Muscle of leg (tissue), 3 donors: ENCODE measurements at regions not wholly inside any gene's neighbourhood (a gene's known extent, or its start where the extent isn't known, plus 50 kb on each side); places are given as distances from the start of the nearest gene placed in this dataset.
A peak's percentile ranks its signal among the peaks of the same experiment; 100 is the strongest.

Experiments used
- DNase-seq: peaks from one replicate; pipeline ENCODE4 v3.0.0; 2013
- H3K27ac ChIP-seq: one replicate; pipeline ENCODE4 v1.5.1; 2013; ENCODE audit warnings: mild to moderate bottlenecking, low read length, control low read depth
- H3K27me3 ChIP-seq: one replicate; pipeline ENCODE4 v1.6.1; 2013; ENCODE audit warnings: low read length; ENCODE audit not compliant: control insufficient read depth, insufficient read depth
- H3K36me3 ChIP-seq: one replicate; pipeline ENCODE4 v1.6.1; 2013; ENCODE audit warnings: low read length; ENCODE audit not compliant: control insufficient read depth, insufficient read depth
- H3K4me1 ChIP-seq: one replicate; pipeline ENCODE4 v1.6.1; 2013; ENCODE audit warnings: low read length; ENCODE audit not compliant: control insufficient read depth, insufficient read depth
- H3K4me3 ChIP-seq: one replicate; pipeline ENCODE4 v1.5.1; 2013; ENCODE audit warnings: low read length, control low read depth
- H3K9me3 ChIP-seq: replicated peaks from 2 replicates; pipeline ENCODE4 v1.6.1; 2013; ENCODE audit warnings: low read depth, low read length; ENCODE audit not compliant: control insufficient read depth
- WGBS: methylation state at CpG from one replicate; pipeline ENCODE4 v1.1.5; 2013; ENCODE audit warnings: missing lambda C conversion rate; ENCODE audit not compliant: insufficient coverage; 5-methylcytosine and 5-hydroxymethylcytosine counted together

DNA sequence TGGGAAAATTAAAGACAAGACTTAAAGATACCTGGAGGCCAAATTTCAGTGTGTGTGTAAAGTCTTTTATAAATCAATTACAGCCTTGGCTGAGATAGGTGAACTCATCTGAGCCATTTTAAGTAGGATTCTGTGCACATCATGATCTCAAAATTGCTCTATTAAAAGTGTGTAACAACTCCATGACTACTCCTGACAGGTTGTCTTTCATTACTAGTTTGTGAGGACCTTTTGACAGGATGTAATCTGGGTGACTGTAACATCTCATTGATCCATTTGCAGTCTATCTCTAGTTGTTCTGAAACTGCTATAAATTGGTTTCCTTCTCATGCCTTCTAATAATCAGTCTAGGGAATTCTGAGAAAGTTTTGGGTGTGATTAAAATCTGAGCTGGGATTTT is 753.3 kb downstream of the SLITRK5 start:
- Histone ChIP-seq H3K4me3 (no peak overlapping the region), H3K9me3 (peaks cover 2% of the 10 kb centered on the region), H3K36me3 (no peaks in the 10 kb centered on the region), H3K4me1 (no peaks in the 10 kb centered on the region), H3K27me3 (no peaks in the 10 kb centered on the region), H3K27ac (no peak overlapping the region)
- no peak for DNase-seq

DNA sequence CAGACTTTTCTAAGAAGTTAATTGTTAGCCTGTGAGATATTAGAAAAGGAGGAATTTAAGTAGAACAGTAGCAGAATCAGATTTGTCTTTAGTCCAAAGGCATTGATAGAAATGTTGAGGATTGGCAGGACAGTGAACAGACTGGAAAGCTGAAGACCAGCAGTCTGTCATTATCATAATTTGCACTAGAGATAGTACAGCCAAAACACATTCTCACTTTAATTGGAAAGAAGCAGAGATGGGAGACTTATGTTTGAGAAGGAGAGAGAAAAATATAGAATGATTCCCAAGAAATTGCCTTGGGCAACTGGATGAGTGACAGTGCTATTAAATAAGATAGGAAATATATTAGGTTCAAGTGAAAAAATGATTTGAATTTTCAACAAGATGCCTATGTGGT is 755.5 kb downstream of the SLITRK5 start:
- no peaks in the 10 kb centered on the region for H3K4me1 ChIP-seq
- H3K9me3 ChIP-seq: peaks cover 2% of the 10 kb centered on the region
- H3K36me3 ChIP-seq: no peaks in the 10 kb centered on the region
- H3K27me3 ChIP-seq: no peaks in the 10 kb centered on the region
- no peak overlapping the region for H3K27ac ChIP-seq
- no peak for DNase-seq
- H3K4me3 ChIP-seq: no peak overlapping the region

- Histone ChIP-seq H3K27ac (no peak overlapping the region), H3K27me3 (no peaks in the 10 kb centered on the region), H3K4me1 (no peaks in the 10 kb centered on the region), H3K9me3 (peaks cover 3% of the 10 kb centered on the region), H3K36me3 (no peaks in the 10 kb centered on the region), H3K4me3 (no peak overlapping the region)
- DNase-seq: no peak
- 89% methylated on average over 2 of the region's 2 CpGs for WGBS
Measured at GRCh38 chr13:88429862-88430261, 758.7 kb downstream of the SLITRK5 start.

- WGBS: 55% methylated on average over 2 of the region's 6 CpGs
- Histone ChIP-seq H3K4me3 (no peak overlapping the region), H3K27ac (no peak overlapping the region), H3K36me3 (no peaks in the 10 kb centered on the region), H3K27me3 (no peaks in the 10 kb centered on the region), H3K9me3 (peaks cover 4% of the 10 kb centered on the region), H3K4me1 (no peaks in the 10 kb centered on the region)
- DNase-seq: no peak
Measured at GRCh38 chr13:88434953-88435352, 763.8 kb downstream of the SLITRK5 start.

GRCh38 chr13:88436974-88437373 is 765.8 kb downstream of the SLITRK5 start:
- no peak for DNase-seq
- Histone ChIP-seq H3K27ac (no peak overlapping the region), H3K9me3 (peaks cover 4% of the 10 kb centered on the region), H3K4me3 (no peak overlapping the region), H3K27me3 (no peaks in the 10 kb centered on the region), H3K4me1 (no peaks in the 10 kb centered on the region), H3K36me3 (no peaks in the 10 kb centered on the region)
- WGBS: no CpG with 5 or more reads among the region's 1 CpG

DNA sequence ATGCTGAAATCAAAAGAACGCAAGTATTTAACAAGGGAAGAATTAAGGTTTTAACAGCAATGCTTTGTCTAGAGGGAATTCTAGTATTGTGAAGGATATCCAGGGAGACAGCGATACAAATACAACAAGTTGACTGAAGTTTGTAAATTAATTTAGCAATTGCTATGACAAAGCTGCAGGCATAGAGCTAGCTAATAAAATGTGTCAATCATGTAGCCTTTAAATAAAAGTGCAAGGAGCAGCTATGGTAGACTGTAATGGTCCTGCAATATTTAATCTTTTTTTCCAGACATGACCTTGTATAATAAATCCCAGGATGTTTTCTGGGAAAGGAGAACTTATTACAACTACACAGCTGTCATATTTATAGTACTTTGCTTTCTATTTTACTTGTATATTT is 779.3 kb downstream of the SLITRK5 start:
- 50% methylated on average over 1 of the region's 2 CpGs for WGBS
- H3K27me3 ChIP-seq: no peaks in the 10 kb centered on the region
- H3K4me1 ChIP-seq: no peaks in the 10 kb centered on the region
- H3K9me3 ChIP-seq: peaks cover 6% of the 10 kb centered on the region
- no peak for DNase-seq
- H3K4me3 ChIP-seq: no peak overlapping the region
- no peak overlapping the region for H3K27ac ChIP-seq
- no peaks in the 10 kb centered on the region for H3K36me3 ChIP-seq

DNA sequence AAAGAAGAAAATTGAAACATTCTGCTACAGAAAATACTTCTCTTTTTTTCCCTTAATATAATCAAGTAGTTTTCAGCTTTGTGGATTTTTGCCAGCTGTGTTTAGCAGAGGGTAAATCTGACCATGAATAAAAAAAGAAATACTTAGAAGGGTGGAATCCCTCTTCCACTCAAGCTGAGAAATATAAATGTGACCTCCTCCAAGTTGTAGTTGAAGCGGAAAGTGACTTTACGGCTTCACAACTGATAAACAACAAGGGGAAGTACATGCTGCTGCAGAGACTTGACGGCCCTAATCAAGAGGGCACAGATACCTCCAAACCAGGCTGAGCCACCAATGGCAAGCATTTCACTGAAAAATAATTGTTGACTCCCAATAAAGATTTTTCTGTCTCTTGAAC is 785.0 kb downstream of the SLITRK5 start:
- H3K27me3 ChIP-seq: no peaks in the 10 kb centered on the region
- no peaks in the 10 kb centered on the region for H3K36me3 ChIP-seq
- H3K4me3 ChIP-seq: no peak overlapping the region
- no peaks in the 10 kb centered on the region for H3K4me1 ChIP-seq
- H3K27ac ChIP-seq: no peak overlapping the region
- peaks cover 5% of the 10 kb centered on the region for H3K9me3 ChIP-seq
- DNase-seq: peak; percentile 27
- 63% methylated on average over 2 of the region's 3 CpGs for WGBS

DNA sequence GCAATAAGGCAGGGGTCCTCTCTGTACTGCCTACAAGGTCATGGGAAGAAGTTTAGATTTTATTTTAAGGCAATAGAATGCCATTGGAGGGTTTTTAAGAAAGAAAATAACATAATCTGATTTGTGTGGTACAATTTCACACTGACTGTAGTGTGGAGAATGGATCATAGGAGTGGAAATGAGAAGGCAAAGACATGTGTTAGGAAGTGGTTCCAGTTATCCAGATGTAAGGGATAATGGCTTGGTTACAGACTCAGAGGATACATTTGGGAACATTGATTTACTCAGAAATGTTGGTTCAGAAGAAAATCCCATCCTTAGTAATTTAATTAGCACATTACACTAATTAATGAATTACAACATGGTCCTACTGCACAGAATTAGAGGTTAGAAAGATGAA is 788.2 kb downstream of the SLITRK5 start:
- peak; percentile 63 for DNase-seq
- Histone ChIP-seq H3K4me1 (no peaks in the 10 kb centered on the region), H3K9me3 (no peaks in the 10 kb centered on the region), H3K27ac (no peak overlapping the region), H3K27me3 (no peaks in the 10 kb centered on the region), H3K36me3 (no peaks in the 10 kb centered on the region), H3K4me3 (no peak overlapping the region)

GRCh38 chr13:88461272-88462009 is 790.3 kb downstream of the SLITRK5 start:
- Histone ChIP-seq H3K9me3 (no peaks in the 10 kb centered on the region), H3K27ac (no peak overlapping the region), H3K27me3 (no peaks in the 10 kb centered on the region), H3K36me3 (no peaks in the 10 kb centered on the region), H3K4me1 (no peaks in the 10 kb centered on the region), H3K4me3 (no peak overlapping the region)
- 77% methylated on average over 3 of the region's 3 CpGs for WGBS
- DNase-seq: no peak

- H3K4me1 ChIP-seq: no peaks in the 10 kb centered on the region
- no peak overlapping the region for H3K27ac ChIP-seq
- no peaks in the 10 kb centered on the region for H3K27me3 ChIP-seq
- WGBS: 74% methylated on average over 5 of the region's 6 CpGs
- DNase-seq: no peak
- H3K36me3 ChIP-seq: no peaks in the 10 kb centered on the region
- no peaks in the 10 kb centered on the region for H3K9me3 ChIP-seq
- H3K4me3 ChIP-seq: no peak overlapping the region
Measured at GRCh38 chr13:88464851-88465250, 793.7 kb downstream of the SLITRK5 start.

DNA sequence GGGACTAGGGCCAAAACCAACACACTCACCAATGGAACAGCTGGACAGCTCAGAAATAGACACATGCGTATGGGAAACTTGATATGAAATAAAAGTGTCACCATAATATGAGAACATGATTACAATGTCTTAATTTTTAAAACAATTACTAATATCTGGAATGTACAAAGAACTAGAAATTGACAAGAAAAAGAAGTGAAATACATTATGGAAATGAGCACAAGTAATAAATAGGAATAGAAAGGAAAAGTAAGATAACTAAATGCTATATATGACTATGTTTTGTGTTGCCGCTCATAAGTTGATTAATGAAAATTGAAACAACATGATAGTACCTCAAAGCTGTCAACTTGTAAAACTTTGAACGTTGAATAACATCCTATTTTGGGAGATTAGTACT is 801.1 kb downstream of the SLITRK5 start:
- Histone ChIP-seq H3K27me3 (no peaks in the 10 kb centered on the region), H3K9me3 (no peaks in the 10 kb centered on the region), H3K27ac (no peak overlapping the region), H3K4me3 (no peak overlapping the region), H3K4me1 (no peaks in the 10 kb centered on the region), H3K36me3 (no peaks in the 10 kb centered on the region)
- no peak for DNase-seq
- WGBS: no CpG with 5 or more reads among the region's 3 CpGs
